GM19351 (cell line): ENCODE measurements at regions not wholly inside any gene's neighbourhood (a gene's known extent, or its start where the extent isn't known, plus 50 kb on each side); places are given as distances from the start of the nearest gene placed in this dataset.

Source experiments
- ATAC-seq: cut with Tn5 transposase; IDR thresholded peaks from one replicate; pipeline ENCODE4 v1.9.1; 2021; ENCODE audit warnings: mild to moderate bottlenecking, moderate library complexity; ENCODE audit not compliant: unreplicated experiment

GRCh38 chr5:40390281-40391149, 289.2 kb upstream of the PTGER4 start:
- ATAC-seq: no peak

- no peak for ATAC-seq
These were observed 290.1 kb upstream of the PTGER4 start for GRCh38 chr5:40389591-40389990.

GRCh38 chr5:40386289-40386688, 293.4 kb upstream of the PTGER4 start:
- ATAC-seq: peak; percentile 86

- no peak for ATAC-seq
These were observed 294.2 kb upstream of the PTGER4 start for GRCh38 chr5:40385544-40385943.

- ATAC-seq: no peak
These were observed 294.8 kb upstream of the PTGER4 start for GRCh38 chr5:40384782-40385390.

DNA sequence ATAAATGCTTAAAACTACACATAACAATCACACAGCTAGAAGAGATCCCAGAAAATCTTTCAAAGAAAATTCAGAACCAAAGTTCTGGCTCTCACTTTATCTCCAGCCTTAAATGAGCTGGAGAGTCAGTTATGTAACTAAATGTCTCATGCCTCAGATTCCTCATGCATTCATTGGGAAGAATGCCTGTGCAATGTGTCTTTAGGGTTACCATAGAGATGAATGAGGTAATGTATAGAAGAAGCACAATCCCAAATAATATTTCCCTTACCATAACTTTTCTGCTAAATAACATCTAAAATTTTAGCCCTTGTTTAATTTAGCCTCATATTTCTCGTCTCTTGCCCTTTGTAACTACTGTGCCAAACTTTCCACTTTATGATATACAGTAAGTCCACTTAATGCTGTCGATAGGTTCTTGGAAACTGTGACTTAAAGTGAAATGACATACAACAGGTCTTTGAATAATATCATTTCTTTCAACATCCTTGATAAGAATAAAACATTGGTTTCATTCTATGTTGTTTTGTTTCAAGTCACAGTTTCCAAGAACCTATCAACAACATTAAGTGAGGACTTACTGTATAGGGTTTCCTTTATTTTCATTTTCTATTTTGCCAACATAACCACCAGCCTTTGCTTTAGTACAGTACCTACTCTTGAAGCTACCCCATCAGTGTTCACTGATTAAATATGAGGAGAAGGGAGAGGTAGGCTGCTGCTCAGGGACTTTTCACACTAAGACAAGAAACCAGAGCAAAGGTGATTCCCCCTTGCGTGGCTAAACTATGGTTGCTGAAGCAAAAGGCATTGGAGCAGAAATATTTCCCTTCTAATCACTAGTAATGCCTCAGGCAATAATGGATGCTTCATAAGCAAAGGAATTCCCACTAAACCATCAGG, 295.7 kb upstream of the PTGER4 start:
- peak; percentile 37 for ATAC-seq

GRCh38 chr5:40381676-40382363, 297.9 kb upstream of the PTGER4 start:
- no peak for ATAC-seq

- no peak for ATAC-seq
These were observed 298.7 kb upstream of the PTGER4 start for GRCh38 chr5:40381016-40381415.

DNA sequence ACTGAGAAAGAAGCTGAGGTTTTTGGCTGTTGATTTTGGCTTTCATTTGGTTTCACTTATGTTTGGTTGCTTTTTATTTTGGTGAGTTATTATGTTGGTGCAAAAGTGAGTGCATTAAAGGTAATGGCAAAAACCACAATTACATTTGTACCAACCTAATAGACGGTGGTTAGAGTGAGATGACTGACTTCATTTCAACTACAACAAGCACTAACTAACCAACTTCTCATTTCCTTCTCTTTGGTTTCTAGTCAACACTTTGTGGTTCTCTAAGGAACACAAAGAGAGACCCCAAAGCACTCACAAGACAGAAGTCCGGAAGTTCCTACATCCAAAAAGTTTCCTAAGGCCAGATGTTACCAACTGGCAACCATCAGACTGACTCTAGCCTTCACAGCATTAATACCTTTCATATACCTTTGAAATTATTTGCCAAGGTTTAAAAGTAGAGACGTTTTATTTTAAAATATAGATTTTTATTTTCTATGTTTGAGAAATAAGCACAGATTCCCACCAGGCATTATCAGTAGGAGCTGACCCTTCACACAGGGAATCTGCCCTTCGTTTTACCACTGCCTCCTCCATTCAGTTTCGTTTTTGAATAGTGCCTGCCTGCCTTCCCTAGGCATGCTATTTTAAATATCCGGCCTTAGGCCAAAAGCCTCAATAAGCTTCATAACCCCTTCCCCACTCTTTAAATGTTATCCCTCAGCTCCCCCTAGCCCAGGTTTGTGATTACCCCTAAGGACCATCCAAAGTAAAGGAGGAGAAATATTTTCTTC, 301.1 kb upstream of the PTGER4 start:
- ATAC-seq: peak; percentile 72

- peak; percentile 78 for ATAC-seq
These were observed 303.1 kb upstream of the PTGER4 start for GRCh38 chr5:40376566-40376965.

DNA sequence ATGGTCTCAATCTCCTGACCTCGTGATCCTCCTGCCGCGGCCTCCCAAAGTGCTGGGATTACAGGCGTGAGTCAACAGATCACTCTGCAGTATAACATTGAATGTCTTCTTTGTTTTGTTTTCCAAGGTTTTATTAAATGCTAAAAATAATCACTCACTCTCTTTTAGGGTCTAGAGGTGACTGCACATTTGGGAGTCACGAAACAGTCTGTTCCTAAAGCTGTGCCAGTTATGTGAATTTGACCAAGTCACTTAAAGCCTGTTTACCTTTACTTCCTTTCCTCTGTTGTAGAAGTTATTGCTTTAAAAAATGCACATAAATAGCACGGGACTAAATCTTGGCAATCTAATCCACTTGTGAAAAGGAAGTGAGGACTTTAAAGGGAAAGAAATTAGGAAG, 304.9 kb upstream of the PTGER4 start:
- no peak for ATAC-seq

GRCh38 chr5:40368200-40368599, 311.5 kb upstream of the PTGER4 start:
- no peak for ATAC-seq

DNA sequence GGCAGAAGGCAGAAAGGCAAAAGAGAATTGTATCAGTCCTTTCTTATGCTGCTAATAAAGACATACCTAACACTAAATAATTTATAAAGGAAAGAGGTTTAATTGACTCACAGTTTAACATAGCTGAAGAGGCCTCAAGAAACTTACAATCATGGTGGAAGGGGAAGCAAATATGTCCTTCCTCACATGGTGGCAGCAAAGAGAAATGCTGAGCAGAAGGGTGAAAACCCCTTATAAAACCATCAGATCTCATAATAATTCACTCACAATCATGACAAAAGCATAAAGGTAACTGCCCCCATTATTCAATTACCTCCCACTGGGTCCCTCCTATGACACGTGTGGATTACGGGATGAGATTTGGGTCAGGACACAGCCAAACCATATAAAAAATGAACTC, 312.5 kb upstream of the PTGER4 start:
- ATAC-seq: no peak

- ATAC-seq: peak; percentile 87
These were observed 314.1 kb upstream of the PTGER4 start for GRCh38 chr5:40365342-40366330.

DNA sequence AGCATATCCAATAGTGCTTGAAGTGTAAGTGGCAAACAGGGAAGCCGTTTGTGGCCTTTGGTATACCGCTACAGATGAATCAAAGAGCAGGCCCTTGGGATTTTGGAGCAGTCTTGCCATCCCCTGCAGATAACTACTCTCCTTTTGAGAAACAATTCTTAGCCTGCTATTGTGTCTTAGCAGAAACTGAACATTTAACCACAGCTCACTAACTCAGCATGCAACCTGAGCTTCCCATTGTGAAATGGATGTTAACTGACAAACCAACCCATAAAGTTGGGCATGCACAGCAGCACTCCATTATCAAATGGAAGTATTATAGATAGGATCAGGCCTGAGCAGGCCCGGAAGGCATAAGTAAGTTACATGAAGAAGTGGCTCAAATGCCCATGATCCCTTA, 315.3 kb upstream of the PTGER4 start:
- no peak for ATAC-seq

DNA sequence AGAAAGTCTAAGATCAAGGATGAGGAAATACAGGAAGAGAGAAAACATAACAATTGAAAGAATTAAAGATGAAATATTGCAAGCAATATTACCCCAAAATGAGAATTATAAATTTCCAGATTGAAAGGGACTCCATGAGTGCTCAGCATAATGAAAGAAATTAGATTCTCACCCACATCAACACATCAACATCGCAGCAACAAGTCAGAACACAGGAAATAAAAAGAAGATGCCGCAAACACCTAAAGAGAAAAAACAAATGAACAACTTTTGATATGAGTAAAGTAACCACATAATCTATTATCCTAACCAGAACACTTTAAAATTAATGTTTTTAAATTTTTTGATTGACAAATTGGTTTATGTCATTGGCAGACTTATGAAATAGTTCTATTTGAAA, 318.3 kb upstream of the PTGER4 start:
- no peak for ATAC-seq

DNA sequence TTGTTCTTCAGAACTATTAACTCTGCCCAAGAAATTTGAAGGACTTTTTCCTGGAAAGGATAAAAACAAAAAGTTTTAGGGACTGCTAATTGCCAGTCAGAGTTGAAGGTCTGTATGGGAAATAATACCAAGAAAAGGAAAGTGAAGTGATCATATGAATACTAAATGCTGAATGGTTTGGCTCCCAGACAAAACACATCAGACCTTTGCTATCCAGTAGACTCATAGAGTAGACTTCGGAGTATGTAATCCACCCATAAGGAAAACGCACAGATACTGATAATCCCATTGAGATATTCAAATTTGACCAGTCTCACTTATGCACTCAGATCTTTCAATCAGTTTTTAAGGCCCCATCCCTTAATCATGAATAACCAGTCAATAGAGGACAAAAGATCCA, 319.0 kb upstream of the PTGER4 start:
- ATAC-seq: no peak

DNA sequence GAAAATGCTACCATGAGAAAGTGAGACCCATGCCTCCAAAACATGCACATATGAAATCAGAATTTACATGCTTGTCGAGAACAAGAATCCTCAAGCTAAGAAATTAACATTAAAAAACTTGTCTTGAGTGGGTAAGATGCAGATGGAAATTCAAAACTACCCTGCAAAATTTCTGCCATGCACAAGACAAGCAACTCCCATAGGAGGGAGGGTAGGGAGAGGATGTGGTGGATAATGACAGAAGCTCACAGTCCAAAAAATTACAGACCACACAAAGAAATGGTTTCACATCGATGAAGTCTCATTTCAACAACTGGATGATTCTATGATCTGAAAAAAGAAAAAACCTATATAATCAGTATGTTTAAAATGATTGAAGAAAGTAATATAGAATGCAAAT, 319.9 kb upstream of the PTGER4 start:
- ATAC-seq: no peak

GRCh38 chr5:40359093-40359492, 320.6 kb upstream of the PTGER4 start:
- no peak for ATAC-seq
